ENCODE measurements at regions not wholly inside any gene's neighbourhood (a gene's known extent, or its start where the extent isn't known, plus 50 kb on each side); places are given as distances from the start of the nearest gene placed in this dataset.

DNA sequence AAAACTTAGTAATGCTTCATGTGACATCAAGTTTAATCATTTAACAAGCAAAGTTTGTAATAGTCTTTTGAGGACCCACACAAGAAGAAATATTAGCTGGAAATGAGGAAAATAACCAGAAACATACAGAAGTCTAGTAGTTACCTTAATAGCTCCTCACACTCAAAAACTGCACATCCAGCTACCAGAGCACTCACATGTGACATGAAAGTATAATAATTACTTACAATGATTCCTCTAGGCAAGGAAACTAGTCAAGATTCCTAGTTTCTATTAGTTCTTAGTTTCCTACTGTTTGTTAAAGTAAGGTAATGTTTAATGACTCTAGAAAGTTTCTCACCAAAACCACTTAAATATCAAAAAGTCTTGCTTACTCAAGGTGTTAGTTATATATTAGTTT, 335.8 kb downstream of the RAD51AP2 start:
- SMC1A ChIA-PET (ENCODE audit: uncharacterized antibody, unreplicated experiment), result no interaction called here
- no peaks in the 10 kb centered on the region for H3K4me1 ChIP-seq (ENCODE audit: control insufficient read depth, insufficient read depth, low read length)
- RAD21 ChIA-PET (ENCODE audit: unreplicated experiment), result no interaction called here
- H3K36me3 ChIP-seq (ENCODE audit: control insufficient read depth in 2 of 2, insufficient read depth in 2 of 2, low read length in 1 of 2), result no peaks in the 10 kb centered on the region
- no peaks in the 10 kb centered on the region for H4K20me1 ChIP-seq (ENCODE audit: control insufficient read depth, insufficient read depth)
- in situ Hi-C loops (cut with MboI) (no loop called here), intact Hi-C loops (cut with micrococcal nuclease; ENCODE audit: unreplicated experiment) (no loop called here)
- no peaks in the 10 kb centered on the region for H3K9me3 ChIP-seq (replicated peaks; ENCODE audit: control insufficient read depth, insufficient read depth, low read length)
- no peak for TF ChIP-seq SIN3A (IDR thresholded peaks at IDR 0.05; ENCODE audit: low read depth, low read length)
- TF ChIP-seq CBX5 (IDR thresholded peaks at IDR 0.05; ENCODE audit: low read depth), result no peak
- TF ChIP-seq, protein P1, sequence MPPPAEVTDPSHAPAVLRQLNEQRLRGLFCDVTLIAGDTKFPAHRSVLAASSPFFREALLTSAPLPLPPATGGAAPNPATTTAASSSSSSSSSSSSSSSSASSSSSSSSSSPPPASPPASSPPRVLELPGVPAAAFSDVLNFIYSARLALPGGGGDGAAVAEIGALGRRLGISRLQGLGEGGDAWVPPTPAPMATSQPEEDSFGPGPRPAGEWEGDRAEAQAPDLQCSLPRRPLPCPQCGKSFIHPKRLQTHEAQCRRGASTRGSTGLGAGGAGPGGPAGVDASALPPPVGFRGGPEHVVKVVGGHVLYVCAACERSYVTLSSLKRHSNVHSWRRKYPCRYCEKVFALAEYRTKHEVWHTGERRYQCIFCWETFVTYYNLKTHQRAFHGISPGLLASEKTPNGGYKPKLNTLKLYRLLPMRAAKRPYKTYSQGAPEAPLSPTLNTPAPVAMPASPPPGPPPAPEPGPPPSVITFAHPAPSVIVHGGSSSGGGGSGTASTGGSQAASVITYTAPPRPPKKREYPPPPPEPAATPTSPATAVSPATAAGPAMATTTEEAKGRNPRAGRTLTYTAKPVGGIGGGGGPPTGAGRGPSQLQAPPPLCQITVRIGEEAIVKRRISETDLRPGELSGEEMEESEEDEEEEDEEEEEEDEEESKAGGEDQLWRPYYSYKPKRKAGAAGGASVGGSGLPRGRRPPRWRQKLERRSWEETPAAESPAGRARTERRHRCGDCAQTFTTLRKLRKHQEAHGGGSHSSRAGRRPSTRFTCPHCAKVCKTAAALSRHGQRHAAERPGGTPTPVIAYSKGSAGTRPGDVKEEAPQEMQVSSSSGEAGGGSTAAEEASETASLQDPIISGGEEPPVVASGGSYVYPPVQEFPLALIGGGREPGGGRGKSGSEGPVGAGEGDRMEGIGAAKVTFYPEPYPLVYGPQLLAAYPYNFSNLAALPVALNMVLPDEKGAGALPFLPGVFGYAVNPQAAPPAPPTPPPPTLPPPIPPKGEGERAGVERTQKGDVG (CRISPR knock-in tag; IDR thresholded peaks at IDR 0.05), result no peak
- TF ChIP-seq CHD4 (IDR thresholded peaks at IDR 0.05), result no peak
- TF ChIP-seq RUNX3 (IDR thresholded peaks at IDR 0.05; ENCODE audit: low read length), result no peak
- no peak for TF ChIP-seq HDAC6 (IDR thresholded peaks at IDR 0.05; ENCODE audit: unreplicated experiment)
- TF ChIP-seq, protein P2, sequence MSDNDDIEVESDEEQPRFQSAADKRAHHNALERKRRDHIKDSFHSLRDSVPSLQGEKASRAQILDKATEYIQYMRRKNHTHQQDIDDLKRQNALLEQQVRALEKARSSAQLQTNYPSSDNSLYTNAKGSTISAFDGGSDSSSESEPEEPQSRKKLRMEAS (IDR thresholded peaks at IDR 0.05; ENCODE audit: low read depth, low read length), result no peak
- TF ChIP-seq STAT3 (IDR thresholded peaks at IDR 0.05; ENCODE audit: low read depth, low read length), result no peak
- no peak for TF ChIP-seq CHD2 (IDR thresholded peaks at IDR 0.05; ENCODE audit: borderline replicate concordance, low read depth, low read length)
- no peak for TF ChIP-seq ZNF622 (IDR thresholded peaks at IDR 0.05)
- TF ChIP-seq NFXL1 (IDR thresholded peaks at IDR 0.05; ENCODE audit: borderline replicate concordance), result no peak
- TF ChIP-seq RB1 (IDR thresholded peaks at IDR 0.05; ENCODE audit: borderline replicate concordance), result no peak
- TF ChIP-seq, protein P3, sequence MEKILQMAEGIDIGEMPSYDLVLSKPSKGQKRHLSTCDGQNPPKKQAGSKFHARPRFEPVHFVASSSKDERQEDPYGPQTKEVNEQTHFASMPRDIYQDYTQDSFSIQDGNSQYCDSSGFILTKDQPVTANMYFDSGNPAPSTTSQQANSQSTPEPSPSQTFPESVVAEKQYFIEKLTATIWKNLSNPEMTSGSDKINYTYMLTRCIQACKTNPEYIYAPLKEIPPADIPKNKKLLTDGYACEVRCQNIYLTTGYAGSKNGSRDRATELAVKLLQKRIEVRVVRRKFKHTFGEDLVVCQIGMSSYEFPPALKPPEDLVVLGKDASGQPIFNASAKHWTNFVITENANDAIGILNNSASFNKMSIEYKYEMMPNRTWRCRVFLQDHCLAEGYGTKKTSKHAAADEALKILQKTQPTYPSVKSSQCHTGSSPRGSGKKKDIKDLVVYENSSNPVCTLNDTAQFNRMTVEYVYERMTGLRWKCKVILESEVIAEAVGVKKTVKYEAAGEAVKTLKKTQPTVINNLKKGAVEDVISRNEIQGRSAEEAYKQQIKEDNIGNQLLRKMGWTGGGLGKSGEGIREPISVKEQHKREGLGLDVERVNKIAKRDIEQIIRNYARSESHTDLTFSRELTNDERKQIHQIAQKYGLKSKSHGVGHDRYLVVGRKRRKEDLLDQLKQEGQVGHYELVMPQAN (conservative IDR thresholded peaks at IDR 0.05), result no peak
- DNase-seq (ENCODE audit: low read depth, low spot score) (no peak), ATAC-seq (no peak), FAIRE-seq (no peak)
- H3K4me2 ChIP-seq (ENCODE audit: control insufficient read depth, insufficient read depth), result no peak overlapping the region
- no peak overlapping the region for H3K27ac ChIP-seq (ENCODE audit: control insufficient read depth, insufficient read depth)
- H3K4me3 ChIP-seq, result no peak overlapping the region
- H2AFZ ChIP-seq (ENCODE audit: control insufficient read depth, low read depth, low read length), result no peak overlapping the region
- H3K79me2 ChIP-seq (ENCODE audit: control insufficient read depth, insufficient read depth, low read length), result no peaks in the 10 kb centered on the region
- POLR2A ChIA-PET, result no interaction called here
- no peaks in the 10 kb centered on the region for H3K27me3 ChIP-seq (replicated peaks in 1 of 2; ENCODE audit: control insufficient read depth in 2 of 2, insufficient read depth in 2 of 2, low read length in 1 of 2)
- H3K9ac ChIP-seq (ENCODE audit: control insufficient read depth, insufficient read depth, low read length), result no peak overlapping the region
- CTCF ChIA-PET, result no interaction called here
- no TSS peak for BruUV-seq (replicated peaks)
